RPMI7951 (cell line): ENCODE measurements at regions not wholly inside any gene's neighbourhood (a gene's known extent, or its start where the extent isn't known, plus 50 kb on each side); places are given as distances from the start of the nearest gene placed in this dataset.
"Not testable (repeated sequence)": the region's sequence is repeated elsewhere in the genome, so short reads cannot be mapped to it uniquely, and the experiment has no call there.

Source experiments
- DNase-seq: peaks from one replicate; pipeline ENCODE4 v3.0.0-alpha.2; 2012; ENCODE audit warnings: low read depth

DNA sequence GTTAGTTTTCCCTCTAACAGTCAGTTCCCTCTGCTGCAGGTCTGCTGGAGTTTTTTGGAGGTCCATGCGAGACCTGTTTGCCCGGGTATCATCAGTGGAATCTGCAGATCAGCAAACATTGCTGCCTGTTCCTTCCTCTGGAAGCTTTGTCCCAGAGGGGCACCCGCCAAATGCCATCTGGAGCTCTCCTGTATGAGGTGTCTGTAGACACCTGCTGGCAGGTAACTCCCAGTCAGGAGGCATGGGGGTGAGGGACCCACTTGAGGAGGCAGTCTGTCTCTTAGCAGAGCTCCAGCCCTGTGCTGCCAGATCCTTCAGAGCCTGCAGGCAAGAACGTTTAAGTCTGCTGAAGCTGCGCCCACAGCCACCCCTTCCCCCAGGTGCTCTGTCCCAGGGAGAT is 884.3 kb upstream of the GRIA3 start:
- DNase-seq, result not testable (repeated sequence)

- no peak for DNase-seq
These were observed 882.6 kb upstream of the GRIA3 start for GRCh38 chrX:122301491-122301890.

- DNase-seq, result no peak
These were observed 880.3 kb upstream of the GRIA3 start for GRCh38 chrX:122303761-122304160.

- no peak for DNase-seq
These were observed 839.3 kb upstream of the GRIA3 start for GRCh38 chrX:122344816-122345215.

DNA sequence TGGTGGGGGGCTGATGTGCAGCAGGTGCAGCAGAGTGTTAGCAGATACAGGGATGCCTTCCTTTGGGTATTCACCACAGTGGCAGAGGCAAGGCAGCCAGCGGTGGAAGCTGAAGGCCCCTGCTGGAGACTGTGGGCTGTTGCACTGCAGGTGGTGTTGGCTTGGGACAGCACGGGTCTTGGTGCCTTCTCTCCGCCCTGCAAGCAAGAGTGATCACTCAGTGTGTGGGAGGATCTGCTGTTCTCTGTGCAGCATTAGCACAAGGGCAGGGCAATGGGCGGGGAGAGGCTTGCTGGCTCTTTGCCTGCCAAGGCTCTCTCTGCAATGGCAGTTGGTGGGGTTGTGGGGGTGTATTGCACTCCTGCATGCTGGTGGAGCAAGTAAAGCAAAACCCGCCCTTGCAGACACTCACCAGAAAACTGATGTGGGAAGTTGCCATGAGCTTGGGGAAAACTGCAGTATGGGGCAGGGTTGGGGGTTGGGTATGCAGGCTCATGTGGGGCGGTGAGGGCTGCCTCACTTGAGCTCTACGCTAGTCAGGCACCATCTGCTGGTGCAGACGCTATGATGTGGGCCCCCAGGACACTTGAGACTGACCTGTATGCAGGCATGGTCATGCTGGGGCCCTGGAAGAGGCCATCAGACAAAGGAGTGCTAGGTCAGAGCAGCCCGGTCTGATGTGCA is 820.8 kb upstream of the GRIA3 start:
- DNase-seq, result peak; percentile 36

DNA sequence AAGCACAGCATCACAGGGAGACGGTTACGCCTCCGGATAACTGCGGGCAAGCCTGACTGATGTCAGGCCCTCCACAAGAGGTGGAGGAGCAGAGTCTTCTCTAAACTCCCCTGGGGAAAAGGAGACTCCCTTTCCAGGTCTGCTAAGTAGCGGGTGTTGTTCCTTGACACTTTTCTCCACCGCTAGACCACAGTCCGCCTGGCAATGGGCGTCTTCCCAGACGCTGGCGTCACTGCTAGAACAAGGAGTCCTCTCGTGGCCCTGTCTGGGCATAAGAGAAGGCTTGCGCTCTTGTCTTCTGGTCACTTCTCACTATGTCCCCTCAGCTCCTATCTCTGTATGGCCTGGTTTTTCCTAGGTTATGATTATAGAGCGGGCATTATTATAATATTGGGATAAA is 808.5 kb upstream of the GRIA3 start:
- not testable (repeated sequence) for DNase-seq

GRCh38 chrX:122389005-122389404 is 795.1 kb upstream of the GRIA3 start:
- DNase-seq, result no peak

GRCh38 chrX:122418758-122419157 is 765.3 kb upstream of the GRIA3 start:
- DNase-seq, result no peak

DNA sequence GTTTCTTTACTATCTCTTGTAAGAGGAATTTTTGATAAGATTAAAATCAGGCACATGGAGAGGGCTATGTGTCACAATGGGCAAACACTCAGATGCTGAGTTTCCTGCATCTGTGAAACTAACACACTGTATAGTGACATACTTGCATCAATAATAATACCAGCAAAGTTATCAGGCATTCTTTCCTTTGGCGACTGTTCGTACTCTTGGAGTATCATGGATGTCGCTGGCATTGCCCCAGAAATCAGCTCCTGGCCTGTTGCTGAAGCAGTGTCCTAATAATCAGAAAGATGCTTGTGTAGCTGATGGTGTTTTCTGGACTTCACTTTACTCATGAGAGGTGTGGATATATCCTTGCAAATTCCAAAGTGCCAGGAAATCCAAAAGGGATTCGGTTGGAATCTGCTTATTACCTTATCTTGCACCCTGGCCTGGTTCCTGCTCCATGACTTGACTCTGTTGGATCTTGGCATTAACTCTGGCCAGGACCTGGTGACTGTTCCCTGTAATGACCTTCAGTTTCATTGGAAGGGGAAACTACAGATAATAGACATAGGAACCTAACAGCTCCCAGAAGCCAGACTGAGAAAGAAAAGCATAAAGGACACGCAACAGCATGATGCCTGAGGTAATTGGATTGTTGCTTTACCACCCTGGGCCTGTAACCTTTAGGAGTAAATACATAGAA is 762.5 kb upstream of the GRIA3 start:
- no peak for DNase-seq

- DNase-seq, result no peak
These were observed 761.5 kb upstream of the GRIA3 start for GRCh38 chrX:122422547-122422946.

DNA sequence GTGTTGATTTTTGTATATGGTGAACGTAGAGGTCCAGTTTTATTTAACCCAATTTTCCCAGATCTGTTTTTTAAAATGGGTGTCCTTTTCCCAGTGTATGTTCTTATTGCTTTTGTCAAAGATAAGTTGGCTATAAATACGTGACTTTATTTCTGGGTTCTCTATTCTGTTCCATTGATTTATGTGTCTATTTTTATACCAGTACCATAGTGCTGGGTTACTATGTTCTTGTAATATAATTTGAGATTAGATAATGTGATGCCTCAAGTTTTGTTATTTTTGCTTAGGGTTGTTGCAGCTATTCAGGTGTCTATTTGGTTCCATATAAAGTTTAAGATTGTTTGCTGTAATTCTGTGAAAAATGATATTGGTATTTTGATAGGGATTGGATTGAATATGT is 749.1 kb upstream of the GRIA3 start:
- DNase-seq, result no peak

DNA sequence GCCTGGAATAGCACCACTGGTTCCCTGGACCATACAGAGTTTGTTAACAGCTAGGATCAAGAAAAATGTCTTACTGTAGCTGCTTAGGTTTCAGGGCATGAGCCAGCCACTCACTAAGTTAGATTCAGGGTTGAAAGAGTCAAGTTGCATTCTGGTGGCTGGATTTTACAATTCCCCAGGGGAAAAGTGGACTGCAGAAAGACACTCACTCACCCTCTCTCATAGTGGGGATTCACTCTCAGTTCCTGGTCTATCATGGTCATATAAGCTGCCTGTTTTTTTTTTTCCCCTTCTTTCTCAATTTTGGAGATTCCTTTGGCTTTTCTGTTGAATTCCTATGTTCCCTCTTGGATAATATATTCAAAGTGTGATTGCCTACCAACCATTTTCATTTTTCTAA is 744.2 kb upstream of the GRIA3 start:
- no peak for DNase-seq

- DNase-seq, result no peak
These were observed 743.2 kb upstream of the GRIA3 start for GRCh38 chrX:122440832-122441231.

DNA sequence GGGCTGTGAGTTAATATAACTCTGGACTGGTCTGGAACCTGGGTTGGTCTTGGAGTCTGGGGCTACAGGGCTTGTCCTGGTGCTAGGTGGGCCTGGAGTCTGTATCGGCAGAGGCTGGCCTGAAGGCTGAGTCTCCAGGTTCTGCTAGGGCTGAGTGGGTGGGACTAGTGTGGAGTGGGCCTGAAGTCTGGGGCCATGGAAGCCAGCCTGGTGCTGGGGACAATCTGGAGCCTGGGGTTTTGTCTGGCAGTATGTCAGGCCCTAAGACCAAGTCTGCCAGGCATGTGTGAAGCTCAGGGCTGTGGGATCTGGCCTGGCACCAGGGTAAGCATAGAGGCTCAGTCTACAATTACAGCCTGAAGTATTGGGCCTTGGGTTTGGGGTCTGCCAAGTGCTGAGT is 742.6 kb upstream of the GRIA3 start:
- no peak for DNase-seq

GRCh38 chrX:122445466-122445865 is 738.6 kb upstream of the GRIA3 start:
- DNase-seq, result no peak

- DNase-seq, result no peak
These were observed 719.7 kb upstream of the GRIA3 start for GRCh38 chrX:122464341-122464740.

DNA sequence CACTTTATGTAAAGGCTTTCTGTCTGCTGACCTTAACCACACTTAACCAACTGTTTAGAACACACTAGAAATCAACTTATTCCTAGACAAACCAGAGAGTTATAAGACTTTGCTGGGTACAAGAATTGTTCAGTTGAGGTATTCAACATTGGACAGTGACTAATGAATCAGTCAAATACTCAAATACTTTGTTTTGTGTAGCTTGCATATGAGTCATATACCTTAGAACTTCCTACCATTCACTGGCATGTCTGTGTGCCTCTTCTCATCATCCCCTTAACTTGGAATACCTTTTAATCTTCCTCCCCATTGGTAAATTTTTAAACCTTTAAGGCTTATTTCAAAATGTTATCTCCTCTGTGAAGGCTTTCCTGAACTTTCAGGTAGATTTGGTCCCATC is 708.8 kb upstream of the GRIA3 start:
- DNase-seq, result peak; percentile 11

- DNase-seq, result no peak
These were observed 683.5 kb upstream of the GRIA3 start for GRCh38 chrX:122500556-122500955.

DNA sequence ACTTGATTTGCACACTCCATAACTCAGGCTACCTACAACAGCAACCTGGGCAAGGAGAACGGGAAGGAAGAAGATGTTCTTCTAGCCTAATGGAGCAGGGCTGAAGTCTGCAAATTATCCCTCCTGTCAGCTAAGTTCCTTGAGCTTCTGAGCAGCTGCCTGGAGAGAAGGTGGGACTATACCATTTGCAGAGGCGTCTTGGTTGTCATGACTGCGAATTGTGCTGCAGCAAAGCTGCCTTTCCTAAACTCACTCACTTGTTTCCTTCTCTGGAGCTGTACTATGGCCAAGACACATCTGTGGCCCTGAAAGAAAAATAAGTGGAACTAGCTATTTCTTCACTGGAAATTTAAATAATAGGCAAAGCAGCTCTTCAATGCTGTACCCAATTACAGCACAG is 682.4 kb upstream of the GRIA3 start:
- no peak for DNase-seq

GRCh38 chrX:122504026-122504425 is 680.1 kb upstream of the GRIA3 start:
- DNase-seq, result no peak

- DNase-seq, result peak; percentile 5
These were observed 671.5 kb upstream of the GRIA3 start for GRCh38 chrX:122512561-122513072.

- DNase-seq, result peak; percentile 41
These were observed 666.3 kb upstream of the GRIA3 start for GRCh38 chrX:122517786-122518185.

- DNase-seq, result no peak
These were observed 638.3 kb upstream of the GRIA3 start for GRCh38 chrX:122545778-122546177.

- no peak for DNase-seq
These were observed 637.8 kb upstream of the GRIA3 start for GRCh38 chrX:122546269-122546668.
